Stimulated activated CD8-positive, alpha-beta memory T cell treated with anti-CD3 and anti-CD28 coated beads, Interleukin-15, amount 100 ng/mL, for 24 hours (primary cell): ENCODE measurements at regions not wholly inside any gene's neighbourhood (a gene's known extent, or its start where the extent isn't known, plus 50 kb on each side); places are given as distances from the start of the nearest gene placed in this dataset.
"Not testable (repeated sequence)": the region's sequence is repeated elsewhere in the genome, so short reads cannot be mapped to it uniquely, and the experiment has no call there.

Source experiments
- DNase-seq: peaks from one replicate; pipeline ENCODE4 v3.0.0-alpha.2; 2020; ENCODE audit warnings: low read depth

DNA sequence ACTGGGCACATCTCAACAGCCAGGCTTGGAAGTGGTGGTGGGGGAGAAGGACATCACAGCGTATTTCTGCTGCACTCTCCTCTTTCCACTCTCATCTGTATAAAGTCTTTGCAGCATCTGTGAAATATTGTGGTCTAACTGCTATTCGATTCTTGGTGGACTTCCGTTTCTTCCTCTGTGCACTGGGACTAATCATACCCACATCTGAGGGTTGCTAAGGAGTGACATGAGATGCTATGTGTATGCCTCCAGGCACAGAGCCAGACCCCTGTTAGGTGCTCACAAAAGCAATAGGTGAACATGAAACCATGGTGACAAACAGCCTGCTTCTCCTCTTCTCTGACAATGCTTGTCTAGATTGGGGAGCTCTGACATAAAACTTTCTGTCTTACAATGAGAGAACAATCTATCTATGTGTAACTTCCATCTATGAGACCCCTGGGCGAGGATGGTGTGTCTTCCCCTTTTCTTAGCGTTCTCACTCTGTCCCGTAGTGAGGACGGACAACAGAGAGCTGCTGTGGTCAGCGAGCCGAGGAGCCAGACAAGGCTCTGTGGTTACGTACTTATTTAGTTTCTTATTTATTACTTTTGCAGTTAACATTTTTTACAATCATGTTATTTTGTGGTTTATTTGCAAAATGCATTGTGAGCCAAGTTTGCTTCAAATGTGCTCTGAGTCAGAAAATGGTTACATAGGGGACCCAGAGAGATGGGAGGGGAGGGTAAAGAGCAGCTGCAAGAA is 196.7 kb upstream of the TPRG1 start:
- no peak for DNase-seq

DNA sequence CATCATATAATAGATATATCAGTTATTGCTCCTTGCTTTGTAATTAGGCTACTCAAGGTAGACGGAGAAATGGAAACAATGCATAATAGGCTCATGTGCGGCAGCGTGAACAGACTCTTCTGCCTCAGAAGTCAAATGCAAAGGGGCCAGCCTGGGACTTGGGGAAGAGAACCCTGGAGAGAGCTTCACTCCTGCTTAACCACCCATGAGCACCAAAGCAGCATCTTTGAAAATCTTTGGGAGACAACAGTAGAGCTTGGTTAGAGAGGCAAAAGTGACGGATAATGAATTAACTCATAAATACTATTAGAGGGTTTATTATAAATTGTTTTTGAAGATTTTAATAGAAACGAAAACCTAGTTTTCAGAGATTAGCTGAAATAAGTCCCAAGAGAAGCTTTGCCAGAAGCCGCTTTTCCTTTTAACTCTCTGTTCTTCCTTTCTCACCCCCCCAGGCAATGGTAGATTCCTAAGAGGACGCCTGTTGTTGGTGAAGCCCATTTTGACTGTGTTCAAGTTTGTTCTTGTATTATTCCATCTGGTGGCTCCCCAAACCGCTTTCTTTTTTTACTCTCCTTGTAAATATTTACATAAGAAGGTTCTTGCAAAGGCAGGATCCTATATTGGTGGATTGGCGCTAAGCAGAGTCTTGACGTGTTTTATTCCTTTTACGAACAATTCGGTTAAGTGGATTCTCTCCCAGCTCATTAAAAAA is 196.0 kb upstream of the TPRG1 start:
- no peak for DNase-seq

DNA sequence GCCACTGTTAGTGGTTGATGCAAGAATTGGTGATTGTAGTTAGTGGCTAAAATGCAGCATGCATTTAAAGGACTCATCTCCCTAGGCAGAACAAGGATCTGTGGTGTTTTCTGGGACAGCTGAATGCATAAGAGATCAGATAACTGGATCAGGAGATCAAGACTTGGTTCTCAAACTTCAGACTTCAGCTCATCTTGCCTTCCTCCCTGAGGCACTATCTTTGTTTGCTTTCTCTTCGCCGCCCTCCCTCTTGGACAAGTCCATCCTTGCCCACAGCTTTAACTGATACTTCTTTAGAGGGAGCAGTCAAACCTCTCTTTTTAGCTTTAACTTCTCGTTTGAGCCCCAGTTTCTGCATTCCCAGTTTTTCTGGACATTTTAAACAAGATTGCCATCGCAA is 195.4 kb upstream of the TPRG1 start:
- DNase-seq, result no peak

DNA sequence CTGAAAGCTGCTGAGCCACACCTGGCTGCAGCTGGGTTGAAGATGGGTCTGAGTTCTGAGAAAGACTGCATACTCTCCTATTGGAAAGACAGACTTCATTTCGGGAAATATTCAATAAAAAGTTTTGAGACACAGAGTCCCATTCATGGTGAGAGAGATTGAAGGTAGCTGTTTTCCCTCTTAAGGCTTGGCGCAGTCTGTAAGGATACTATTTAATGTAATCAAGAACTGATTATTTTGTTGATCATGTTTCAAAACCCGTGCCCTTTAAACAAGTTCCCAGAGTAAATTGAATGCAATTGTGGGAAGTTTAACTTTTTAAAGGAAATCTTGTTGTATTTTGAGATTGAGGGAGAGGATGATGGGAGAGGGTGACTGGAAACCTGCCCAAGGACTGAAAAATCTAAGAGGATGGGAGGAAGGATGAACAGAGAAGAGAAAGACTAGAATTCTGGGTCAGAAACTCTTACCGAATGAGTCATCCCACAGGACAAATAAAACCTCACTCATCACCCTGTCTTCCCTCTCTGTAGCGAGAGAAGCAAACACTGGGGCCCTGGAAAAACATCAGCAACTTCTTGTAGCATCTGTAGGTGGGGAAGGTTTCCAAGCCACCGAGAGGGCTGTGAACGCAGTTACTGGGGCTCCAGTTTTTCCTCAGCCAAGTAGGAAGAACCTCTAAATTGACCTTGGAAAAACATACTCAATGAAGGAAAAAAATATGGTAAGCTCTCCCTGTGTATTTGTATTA is 193.2 kb upstream of the TPRG1 start:
- DNase-seq, result no peak

DNA sequence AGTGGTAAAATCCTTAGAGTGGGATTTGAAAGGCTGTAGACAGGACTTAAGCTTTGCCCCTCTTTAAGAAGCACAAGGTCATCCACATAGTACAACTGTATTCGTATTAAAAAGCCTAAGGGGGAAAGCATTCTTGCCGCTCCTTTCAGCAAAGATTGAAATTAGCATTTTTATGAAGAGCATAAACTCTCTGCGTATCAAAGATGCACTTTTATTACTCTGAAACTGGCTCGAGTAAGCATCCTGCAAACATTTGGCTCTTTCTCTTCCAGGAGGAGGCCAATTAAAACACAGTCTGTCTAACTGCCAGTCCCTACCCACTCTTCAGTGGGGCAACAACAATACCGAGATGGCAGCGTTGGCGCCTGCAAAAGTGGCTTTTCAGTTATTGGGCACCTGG is 192.5 kb upstream of the TPRG1 start:
- DNase-seq, result no peak

DNA sequence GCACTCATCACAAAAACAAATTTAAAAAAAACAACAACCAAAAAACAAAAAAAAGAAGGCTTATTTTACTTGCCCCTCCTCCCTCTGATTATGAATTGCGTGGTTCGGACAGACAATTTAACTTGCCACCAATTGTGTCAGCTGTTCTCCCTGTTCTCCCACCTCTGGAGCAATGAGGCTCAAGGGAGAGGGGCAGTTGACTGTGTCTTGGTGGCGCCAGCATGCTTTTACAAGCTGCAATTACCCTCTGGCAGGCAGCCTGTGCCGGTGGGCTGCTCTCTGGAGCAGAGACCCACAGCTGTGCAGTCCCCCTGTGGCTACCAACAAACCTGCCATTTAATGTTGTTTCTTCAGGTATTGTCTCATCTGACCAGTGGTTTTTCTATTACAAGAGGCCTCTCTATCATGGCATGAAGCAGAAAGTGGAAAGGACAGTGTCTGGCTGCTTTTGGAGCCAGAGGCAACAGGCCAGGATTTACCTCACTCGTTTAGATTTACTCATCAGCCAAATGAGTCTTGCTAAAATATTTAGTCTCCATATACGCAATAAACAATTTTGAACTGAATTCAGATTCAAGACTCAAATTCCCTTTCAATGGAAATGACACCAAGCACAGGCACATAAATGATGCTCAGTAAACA is 192.0 kb upstream of the TPRG1 start:
- DNase-seq, result no peak

DNA sequence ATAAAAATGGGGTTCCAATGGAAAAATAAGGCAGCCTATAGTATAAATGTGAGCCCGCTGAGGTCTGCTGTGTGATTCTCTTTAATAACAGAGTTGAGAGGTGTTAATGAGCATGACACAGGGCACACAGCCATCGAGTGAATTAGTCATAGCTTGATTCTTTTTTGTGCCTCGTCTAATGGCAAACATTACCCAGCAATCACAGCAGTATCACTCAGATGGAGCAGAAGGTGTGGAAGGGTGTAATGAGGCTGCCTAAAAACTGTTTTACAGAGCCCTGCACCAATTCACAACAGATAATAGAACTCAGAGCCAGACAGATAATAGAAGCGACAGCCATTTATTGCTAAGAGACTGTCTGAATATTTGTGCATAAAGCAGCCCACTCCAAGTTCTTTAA is 178.6 kb upstream of the TPRG1 start:
- no peak for DNase-seq

DNA sequence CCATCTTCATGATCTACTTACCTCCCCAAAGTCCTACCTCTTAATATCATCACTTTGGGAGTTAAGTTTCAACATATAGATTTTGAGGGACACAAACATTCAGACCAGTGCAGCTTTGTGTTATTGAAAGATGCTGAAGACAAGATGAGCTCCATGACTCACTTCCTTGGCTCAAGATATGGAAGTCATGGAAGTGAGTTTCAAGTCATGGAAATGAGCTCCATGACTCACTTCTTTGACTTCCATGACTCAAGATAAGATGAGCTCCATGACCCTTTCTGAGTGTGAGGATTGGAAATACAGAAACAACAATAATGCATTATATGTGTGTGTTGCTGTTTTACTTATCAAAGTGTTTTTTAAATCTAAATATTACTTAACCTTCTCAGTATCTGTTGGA is 170.2 kb upstream of the TPRG1 start:
- no peak for DNase-seq

DNA sequence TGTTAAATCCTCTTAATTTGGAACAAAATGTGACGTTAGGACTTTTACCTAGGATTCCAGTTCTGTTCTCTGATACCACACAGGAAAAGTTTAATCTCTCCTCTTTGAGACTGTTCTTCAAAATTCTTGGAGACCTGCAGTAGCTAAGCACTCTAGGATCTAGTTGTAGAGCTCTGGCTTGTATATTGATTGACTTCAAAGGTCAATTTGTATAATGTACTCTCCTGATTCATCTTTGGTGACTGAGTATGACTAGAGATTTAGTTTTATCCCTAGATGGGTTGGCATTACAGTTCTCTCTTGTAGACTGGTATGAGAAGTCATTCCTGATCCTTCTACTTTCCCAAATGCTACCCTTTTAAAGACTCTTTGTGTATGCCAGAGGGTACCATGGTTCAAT is 168.4 kb upstream of the TPRG1 start:
- no peak for DNase-seq

DNA sequence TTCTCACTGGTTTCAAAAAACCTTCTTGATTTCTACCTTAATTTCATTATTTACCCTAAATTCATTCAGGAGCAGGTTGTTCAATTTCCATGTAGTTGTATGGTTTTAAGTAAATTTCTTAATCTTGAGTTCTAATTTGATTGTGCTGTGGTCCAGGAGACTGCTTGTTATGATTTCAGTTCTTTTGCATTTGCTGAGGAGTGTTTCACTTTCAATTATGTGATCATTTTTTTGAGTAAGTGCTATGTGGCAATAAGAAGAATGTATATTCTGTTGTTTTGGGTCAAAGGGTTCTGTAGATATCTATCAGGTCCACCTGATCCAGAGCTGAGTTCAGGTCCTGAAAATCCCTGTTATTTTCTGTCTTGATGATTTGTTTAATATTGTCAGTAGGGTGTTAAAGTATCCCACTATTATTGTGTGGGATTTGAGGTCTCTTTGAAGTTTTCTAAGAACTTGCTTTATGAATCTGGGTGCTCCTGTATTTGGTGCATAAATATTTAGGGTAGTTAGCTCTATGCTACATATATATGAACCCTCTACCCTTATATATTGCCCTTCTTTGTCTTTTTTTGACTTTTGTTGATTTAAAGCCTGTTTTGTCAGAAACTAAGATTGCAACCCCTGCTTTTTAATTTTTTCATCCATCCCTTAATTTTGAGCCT is 158.4 kb upstream of the TPRG1 start:
- DNase-seq, result no peak

DNA sequence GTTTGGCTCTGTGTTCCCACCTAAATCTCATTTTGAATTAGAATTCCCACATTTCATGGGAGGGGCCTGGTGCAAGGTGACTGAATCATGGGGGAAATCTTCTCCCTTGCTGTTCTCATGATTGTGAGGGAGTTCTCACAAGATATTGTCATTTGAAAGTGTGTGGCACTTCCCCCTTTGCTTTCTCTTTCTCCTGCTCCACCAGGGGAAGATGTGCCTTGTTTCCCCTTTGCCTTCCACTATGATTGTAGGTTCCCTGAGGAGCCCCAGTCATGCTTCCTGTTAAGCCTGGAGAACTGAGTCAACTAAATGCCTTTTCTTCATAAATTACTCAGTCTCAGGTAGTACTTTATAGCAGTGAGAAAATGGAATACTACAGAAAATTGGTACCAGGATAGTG is 157.2 kb upstream of the TPRG1 start:
- no peak for DNase-seq

DNA sequence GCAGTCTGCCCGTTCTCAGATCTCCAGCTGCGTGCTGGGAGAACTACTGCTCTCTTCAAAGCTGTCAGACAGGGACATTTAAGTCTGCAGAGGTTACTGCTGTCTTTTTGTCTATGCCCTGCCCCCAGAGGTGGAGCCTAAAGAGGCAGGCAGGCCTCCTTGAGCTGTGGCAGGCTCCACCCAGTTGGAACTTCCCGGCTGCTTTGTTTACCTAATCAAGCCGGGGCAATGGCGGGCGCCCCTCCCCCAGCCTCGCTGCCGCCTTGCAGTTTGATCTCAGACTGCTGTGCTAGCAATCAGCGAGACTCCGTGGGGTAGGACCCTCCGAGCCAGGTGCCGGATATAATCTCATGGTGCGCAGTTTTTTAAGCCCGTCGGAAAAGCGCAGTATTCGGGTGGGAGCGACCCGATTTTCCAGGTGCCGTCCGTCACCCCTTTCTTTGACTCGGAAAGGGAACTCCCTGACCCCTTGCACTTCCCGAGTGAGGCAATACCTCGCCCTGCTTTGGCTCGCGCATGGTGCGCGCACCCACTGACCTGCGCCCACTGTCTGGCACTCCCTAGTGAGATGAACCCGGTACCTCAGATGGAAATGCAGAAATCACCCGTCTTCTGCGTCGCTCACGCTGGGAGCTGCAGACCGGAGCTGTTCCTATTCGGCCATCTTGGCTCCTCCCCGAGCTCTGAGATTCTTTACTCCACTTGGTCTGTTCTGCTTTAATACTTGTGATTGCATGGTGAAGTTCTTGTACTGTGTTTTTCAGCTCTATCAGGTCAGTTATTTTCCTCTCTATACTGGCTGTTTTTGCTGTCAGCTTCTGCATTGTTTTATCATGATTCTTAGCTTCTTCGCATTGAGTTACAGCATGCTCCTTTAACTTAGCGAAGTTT is 148.9 kb upstream of the TPRG1 start:
- not testable (repeated sequence) for DNase-seq

DNA sequence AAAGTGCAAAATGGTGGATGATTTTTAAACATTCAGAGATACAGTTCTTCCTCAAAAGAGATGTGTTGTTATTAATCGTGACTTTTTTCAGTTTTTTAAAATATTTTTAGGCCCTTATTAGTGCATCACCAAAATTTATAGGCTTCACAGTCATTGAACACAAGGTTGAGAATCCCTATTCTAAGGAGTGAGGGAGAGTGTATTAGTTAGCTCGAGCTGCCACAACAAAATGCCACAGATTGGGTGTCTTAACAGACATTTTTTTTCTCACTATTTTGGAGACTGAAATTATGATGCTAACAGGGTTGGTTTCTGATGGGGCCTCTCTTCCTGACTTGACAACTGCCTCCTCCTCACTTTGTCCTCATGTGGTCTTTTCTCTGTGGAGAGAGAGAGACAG is 145.9 kb upstream of the TPRG1 start:
- no peak for DNase-seq

DNA sequence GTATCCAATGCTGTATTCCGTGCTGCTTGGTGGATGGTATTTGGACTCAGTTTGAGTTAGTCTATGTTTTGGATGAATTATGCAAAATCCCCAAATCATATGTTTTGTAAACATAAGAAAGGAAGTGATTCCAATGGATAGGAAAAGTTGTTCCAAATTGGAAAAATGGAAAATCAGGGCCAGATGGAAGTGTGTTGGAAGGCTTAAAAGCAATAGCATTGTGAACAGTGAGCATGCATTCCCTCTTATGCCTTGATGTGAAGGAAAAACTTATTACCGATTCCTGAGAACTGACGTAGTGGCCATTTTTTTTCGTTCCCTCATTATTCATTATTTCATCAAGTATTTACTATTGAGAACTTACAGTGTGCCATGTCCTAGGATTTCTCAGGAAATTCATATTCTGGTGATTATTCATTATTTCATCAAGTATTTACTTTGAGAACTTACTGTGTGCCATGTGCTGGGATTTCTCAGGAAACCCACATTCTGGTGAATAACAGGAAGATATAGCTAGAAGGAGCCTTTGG is 144.1 kb upstream of the TPRG1 start:
- no peak for DNase-seq

DNA sequence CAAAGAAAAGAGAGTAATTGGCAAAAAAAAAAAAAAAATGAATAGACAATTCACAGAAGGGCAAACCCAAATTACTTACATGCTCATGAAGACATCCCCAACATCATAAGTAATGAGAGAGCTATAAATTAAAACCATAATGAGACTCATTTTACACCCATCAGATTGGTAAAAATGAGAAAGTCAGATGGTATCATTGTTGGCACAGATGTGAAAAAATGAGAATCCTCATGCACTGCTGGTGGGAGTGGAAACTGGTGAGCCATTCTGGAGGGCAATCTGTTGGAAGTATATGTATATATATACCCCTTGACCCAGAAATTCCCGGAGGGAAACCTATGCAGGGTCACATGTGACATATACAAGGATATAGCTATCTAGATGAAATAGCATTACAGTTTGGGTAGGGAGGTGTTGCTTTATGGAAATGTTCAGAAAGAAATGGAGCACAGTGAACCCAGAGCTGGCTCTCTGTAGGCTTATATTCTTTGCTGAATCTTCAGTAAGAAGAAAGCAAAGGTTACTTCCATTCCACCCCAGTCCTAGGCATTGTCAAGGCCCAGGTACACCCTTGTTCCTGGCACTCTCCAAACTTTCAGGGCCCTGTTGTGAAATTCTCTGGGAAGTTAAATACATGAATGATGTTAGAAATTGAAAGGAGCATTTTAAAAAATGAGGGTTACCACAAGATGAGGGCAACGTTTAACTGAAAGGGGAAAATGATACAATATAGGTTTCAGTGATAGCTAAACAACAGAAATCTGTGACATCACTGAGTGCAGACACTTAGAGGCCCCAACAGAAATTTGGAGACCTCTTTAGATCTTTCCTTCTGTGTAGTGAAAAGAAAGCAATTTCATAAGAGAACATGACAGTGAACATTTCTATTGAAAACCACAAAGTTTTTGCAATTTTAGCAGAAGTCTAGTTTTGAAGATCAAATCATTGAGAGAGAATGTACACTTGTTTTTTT is 132.7 kb upstream of the TPRG1 start:
- DNase-seq, result no peak

DNA sequence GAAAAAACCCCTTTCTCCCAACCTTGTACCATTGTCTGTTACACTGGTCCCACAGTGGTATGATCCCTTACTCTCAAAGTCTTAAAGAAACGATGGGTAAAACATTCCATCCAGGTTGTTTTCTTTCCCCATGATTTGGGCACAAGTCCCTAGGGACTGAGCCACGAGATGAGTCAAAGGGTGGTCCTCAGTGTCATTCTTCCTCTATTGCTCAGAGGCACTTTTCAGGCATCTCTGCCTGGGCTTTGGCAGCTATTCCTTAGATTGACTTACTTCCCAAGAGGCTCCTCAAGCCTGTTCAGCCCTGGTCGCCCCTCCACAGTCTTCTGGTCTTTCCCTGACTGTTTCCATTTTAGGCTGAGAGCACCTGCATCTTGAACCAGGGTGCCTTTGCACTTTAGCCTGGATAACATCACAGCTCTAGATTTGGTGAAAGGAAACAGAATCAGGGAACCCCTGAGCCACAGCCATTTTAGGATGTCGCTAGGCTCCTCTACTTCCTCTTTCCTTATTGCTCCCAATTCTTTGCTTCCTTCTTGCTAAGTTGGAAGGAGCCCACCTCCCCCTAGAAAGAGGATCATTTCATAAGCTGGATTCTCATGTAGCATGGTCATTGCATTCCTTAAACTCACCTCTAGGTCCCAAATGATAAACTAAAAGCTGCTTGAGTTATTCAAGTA is 131.0 kb upstream of the TPRG1 start:
- no peak for DNase-seq

DNA sequence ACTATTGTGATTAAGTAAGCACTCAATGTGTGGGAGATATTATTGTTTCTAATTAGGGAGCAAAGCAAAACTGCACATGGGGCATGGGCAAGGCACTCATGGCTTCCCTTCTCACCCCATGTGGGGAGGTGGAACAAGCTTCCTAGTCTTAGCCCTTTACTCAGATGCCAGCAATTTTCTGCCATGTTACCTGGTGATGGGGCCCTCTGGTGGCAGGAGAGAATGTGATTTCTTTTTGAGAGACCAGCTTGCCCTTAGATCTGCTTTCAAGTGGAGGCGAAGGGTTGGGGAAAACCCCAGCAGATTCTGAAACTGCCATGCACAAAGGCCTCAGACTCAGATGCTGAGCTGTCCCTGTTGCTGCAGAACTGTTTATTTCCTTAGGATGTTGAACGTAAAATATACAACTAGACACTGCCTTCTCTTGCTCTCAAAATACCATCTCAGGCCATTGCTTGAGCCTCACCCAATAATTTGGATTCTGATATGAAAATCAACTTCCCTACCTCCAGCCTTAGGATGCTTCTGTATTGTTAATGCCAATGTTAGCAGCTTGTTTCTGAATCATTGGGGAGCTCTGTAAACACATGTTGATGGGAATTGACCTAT is 130.2 kb upstream of the TPRG1 start:
- peak; percentile 19 for DNase-seq

DNA sequence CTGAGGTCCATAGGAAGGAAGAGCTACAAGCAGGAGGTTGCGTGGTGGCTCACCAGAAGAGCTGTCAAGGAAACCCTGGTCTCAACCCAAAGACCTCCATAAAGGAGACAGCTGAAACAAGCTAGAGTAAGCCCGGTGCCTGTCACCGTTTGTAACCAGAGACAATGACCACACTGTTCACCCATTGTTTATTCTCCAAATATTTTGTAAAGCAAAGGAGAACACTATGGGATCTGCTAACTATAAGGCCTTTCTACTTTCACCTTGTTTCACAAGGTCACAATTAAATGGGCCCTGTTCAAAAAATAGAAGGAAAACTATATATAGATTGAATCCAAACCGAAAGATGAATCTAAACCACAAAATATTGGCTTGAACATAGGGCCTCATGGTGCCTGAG is 128.9 kb upstream of the TPRG1 start:
- no peak for DNase-seq
